Activated gamma-delta T cell treated with Interleukin-2 at 50 U/mL for 16 hours (primary cell): ENCODE measurements at regions not wholly inside any gene's neighbourhood (a gene's known extent, or its start where the extent isn't known, plus 50 kb on each side); places are given as distances from the start of the nearest gene placed in this dataset.

Experiments used
- DNase-seq: peaks from one replicate; pipeline ENCODE4 v3.0.0-alpha.2; 2020

DNA sequence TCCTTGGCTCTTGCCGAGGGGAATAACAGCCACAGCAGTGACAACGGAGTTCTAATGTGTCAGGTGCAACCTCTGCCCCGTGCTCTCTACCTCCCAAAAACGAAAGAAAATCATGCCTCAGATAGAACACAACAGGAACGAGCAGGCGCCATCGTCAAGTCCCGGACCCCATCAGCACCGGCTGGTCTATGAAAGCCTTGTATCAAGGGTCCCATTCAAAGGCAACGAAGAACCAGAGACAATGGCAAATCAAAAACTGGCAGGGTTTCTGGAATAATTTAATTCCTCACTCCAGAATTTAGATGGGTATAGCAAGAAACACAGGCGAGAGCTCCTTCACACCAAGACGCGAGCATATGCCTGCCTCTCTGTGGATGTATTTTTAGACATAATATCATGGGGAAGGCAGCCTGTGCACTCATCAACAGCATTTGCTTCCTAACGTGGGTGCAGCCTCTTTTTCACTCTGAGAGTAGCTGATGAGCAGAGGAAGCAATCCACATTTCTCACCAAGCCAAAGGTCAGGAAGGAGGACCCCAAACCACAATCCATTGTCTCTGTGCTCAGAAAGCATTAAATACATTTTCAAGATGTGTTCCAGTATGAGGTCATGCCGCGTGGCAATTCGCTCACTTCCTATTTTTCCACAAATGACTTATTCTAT, 193.4 kb upstream of the BLID start:
- DNase-seq: no peak

- no peak for DNase-seq
These were observed 192.2 kb upstream of the BLID start for GRCh38 chr11:122308226-122308625.

- DNase-seq: no peak
These were observed 191.5 kb upstream of the BLID start for GRCh38 chr11:122307476-122308035.

GRCh38 chr11:122306831-122307391, 190.9 kb upstream of the BLID start:
- no peak for DNase-seq

DNA sequence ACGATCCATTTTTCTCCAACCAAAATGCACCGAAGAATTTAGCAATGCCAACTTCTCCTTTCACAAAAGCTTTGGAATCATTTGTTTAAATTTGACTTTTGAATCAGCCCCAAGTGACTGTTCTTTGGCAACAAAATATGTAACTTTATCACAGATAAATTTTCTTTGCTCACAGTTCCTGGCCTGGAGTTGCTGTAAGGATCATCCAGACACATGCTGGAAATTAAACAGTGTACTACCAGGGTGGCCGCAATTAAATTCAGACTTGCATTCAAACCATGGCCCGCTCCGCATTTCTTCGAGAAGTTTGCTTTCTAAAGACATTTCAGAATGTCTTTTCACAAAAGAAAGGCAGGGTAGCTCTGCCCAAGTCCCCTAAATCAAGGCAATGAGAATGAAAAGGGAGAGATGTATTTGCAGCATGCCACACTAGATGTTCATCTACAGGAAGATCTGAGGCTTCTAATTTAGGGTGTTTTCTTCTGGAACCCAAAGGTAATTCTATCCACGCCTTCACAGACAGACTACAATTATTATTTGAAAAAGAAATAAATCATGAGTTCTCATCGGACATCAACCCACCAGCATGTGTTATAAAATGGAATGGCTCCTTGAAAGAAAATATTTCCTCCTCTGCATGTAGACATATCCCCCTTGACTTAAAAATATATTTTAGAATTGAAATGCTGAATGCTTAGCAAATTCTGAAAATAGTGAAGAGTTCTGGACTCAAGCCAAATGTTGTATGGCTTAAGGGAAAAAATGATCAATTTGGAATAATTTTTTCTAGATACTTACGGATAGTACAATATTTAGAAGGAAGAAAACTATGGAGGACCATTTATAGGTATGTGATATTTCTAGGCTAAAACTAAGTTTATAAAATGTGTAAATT, 189.7 kb upstream of the BLID start:
- no peak for DNase-seq

DNA sequence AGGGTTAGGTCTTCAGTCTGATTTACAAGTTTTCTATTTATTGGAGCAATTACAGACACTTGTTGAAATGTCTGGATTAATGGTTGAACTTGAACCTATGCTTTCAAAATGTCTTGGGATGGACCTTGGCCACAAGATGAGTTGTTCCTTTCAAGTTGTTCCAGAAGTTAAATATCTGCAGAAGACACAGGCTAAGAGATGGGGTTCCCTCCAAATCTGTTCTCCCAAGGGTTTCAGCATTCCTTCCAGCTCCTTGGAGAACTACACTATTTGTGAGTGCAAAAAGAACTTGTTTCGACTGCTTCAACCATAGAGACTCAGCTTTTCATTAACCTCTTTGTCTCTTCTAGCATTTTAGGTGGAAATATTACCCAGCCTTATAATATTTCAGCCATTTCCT, 189.0 kb upstream of the BLID start:
- DNase-seq: no peak

GRCh38 chr11:122304306-122304705, 188.3 kb upstream of the BLID start:
- no peak for DNase-seq

DNA sequence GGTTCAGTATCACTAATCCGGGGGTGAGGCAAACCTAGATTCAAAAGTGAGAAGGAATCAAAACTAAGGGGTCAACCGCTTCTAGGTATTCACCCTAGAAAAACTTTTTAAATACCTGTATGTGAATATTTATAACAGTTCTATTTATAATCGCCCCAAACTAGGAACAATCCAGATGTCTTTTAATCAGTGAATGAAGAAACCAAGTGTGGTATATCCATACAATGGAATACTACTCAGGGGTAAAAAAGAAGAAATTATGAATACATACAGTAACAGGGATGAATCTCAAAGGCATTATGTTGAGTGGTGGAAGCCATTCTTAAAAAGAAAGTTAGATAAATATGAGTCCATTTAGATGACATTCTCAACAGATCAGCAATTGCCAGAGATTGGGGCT, 178.0 kb upstream of the BLID start:
- DNase-seq: no peak

GRCh38 chr11:122293296-122294023, 177.4 kb upstream of the BLID start:
- DNase-seq: no peak

DNA sequence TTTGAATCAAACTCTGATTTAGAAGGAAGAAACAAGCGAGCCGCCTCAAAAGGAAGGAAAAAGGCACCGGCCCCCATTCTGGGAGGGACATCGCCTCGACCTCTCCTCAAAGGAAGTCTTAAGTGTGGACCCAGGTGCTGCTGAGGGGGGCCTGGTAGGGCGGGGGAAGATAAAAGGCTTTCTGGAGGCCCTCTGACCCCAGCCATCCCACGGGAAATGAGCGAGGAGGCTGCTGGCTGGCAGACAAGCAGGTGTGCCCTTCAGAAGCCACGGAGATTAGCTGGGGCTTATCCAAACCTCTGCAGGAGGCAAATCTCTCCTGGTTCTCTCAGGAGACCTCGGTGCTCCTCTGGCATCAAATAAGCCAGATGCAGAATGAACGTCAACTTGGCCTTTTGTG, 171.4 kb upstream of the BLID start:
- no peak for DNase-seq

DNA sequence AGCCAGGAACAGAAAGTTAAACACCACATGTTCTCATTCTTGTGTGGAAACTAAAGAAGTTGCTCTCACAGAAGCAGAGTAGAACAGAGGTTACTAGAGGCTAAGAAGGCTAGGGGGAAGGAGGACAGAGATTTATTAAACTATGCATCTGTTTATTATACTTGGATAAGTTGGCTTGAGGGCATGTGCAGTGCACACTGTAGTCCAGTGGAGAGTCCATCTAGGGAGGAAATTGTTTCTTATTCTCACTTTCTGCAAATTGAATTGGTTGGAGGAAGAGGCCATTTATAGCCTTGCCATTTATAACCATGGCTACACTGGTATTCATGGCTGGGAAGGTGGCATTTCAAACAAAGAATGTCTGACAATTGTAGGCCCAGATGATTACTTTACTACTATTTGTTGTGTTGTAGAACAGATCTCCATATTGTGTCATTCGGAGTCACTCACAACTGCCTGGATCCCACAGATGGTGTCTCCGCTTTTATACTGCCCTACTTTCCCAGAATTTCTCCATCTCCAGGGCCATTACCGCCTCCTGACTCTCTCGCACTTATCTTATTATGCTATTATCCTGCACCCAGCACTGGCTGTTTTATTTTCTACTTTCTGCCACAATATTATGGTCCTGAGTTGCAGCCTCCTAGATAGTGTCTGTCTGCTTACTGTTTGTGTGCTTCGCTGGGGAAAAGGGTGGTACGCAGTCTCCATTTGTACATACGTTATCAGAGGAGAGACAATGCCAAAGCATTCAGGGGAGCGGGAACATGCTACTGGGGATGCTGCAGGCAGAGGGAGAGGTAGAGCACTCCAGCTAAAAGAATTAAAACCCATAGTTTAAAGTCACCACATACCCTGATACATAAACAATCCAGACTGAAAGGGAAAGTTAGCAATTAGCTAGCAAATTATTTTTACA, 169.3 kb upstream of the BLID start:
- DNase-seq: no peak

- DNase-seq: no peak
These were observed 164.9 kb upstream of the BLID start for GRCh38 chr11:122280870-122281269.

DNA sequence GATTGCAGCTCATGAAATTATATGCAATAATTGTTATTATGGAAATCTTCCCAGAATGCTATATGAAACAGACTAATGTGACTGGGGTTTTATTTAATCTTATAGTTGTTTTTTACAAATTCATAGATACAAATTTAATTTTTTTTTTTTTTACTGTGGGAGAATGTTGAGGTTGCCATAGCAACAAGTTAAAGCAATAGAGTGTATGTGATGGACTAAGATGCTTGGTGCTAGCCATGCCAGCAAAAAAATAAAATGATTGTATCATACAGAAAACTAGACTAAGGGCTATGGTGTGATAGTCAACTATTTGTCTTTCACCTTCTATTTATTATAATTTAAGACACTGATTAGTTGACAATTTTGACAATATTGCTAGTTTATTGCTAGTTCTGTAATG, 163.2 kb upstream of the BLID start:
- no peak for DNase-seq

DNA sequence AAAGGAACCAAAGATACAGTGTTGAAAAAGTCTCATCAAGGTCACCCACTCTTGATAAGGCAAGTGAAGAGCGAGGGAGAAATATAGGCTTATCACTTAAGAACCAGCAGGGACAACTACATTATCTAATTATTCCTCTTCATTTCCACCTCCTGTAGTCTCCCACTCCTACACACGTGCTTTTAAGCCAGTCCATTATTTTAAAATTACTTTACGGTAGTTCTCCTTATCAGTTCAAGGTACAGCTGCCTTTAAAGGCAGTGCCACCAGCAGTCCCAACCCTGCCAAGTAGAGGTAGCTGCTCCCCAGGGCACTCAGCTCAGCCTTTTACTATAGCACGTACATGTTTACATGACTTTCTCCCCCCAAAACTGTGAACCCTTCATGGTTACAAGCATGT, 161.5 kb upstream of the BLID start:
- no peak for DNase-seq

DNA sequence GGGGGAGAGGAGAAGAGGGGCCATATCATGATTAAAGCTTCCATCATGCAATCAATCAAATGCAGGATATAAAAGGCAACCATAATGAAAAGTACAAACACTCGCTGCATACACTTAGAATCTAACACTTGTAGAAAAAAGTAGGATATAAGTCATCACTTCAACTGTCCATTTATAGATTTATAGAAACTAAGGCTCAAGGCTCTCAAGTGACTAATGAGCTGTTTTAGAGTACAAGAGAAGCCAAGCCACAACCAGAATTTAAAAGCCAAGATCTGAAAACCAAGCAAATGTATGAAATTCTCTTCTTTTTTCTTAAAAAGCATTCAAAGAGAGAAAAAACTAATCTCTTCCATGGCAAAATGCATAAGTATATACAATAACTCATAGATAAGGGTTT, 160.2 kb upstream of the BLID start:
- no peak for DNase-seq

- DNase-seq: no peak
These were observed 159.5 kb upstream of the BLID start for GRCh38 chr11:122275508-122275907.

- no peak for DNase-seq
These were observed 157.6 kb upstream of the BLID start for GRCh38 chr11:122273476-122274191.

DNA sequence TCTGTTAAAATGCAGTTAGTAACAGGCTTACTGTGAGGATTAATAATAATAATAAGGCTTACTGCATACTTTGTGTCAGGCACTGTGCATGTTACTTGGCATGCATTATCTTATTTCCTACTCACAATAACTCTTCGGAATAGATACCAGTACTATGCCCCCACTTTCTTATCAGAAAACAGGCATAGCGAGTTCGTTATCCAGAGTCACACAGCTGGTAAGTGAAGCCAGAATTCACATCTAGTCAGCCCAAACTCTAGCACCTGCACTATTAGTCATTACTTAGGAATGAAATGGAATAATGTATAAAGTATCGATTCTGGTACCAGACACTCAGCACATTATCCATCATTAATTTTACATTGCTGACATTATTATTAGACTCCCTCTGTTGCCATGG, 155.7 kb upstream of the BLID start:
- DNase-seq: no peak

DNA sequence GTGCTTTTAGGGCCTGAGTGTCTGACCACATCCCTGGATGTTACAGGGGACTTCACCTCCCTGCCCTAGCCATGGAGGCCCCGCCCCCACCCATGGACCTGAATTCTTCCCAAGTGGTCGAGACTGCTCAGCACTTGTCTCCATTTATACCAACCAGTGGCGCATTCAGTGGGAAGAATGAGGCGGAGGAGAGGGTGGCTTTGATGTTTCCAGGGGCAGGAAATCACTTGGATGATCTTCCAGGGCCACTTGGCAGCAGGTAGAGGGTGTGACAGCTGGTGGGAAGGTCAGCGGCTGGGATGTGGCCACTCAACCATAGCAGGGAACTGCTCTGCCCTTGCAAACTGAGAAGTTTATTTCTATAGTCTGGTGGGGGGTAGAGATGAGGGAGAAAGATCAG, 155.1 kb upstream of the BLID start:
- DNase-seq: no peak

DNA sequence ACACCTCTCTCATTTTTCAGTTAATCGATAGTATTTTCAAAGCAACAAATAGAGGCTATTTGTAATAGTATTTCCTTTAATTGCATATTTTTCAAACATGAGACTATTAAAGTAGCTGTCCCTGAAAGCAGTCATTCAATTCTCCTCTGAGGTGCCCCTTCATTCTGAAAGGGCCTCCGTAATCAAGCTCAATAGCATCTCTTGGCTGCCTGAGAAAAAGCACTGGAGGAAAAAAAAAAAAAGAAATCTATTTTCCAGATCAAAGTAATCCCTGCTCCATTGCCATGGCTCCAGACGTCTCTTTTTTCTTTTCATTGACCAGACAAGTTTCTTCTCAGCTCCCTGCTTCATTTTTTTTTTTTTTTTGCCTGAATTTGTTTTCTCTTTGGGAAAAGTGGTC, 154.5 kb upstream of the BLID start:
- no peak for DNase-seq

DNA sequence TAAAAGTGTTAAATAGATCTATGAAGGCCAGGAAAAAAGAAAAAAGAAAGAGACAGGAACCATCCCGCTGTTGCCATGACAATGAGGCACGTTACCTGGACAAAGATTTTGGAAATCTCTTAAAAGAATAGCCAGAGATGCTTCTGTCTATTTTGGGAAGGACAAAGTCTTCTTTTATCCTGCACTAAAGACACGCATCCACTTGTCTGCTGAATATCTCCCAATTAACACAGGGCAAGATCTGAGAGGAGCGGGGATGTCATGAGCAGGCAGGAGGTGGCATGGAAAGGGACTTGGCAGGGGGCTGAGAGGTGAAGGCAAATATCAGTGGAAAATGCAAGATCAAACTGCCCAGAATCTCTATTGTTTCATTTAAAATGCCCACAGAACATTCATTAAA, 153.8 kb upstream of the BLID start:
- DNase-seq: no peak
